Stimulated activated CD4-positive, alpha-beta T cell treated with anti-CD3 and anti-CD28 coated beads, TNF-alpha, amount 100 ng/mL, for 24 hours (primary cell): ENCODE measurements at regions not wholly inside any gene's neighbourhood (a gene's known extent, or its start where the extent isn't known, plus 50 kb on each side); places are given as distances from the start of the nearest gene placed in this dataset.

Source experiments
- DNase-seq, 3 experiments: peaks; one replicate each; pipeline ENCODE4 v3.0.0-alpha.2; 2020; ENCODE audit warnings: low read depth in 3 of 3

- DNase-seq = no peak
These were observed 844.8 kb downstream of the MAT2B start for GRCh38 chr5:164350236-164350635.

GRCh38 chr5:164351245-164351834 lies 845.9 kb downstream of the MAT2B start:
- DNase-seq = no peak

GRCh38 chr5:164352695-164353094 lies 847.3 kb downstream of the MAT2B start:
- no peak for DNase-seq

DNA sequence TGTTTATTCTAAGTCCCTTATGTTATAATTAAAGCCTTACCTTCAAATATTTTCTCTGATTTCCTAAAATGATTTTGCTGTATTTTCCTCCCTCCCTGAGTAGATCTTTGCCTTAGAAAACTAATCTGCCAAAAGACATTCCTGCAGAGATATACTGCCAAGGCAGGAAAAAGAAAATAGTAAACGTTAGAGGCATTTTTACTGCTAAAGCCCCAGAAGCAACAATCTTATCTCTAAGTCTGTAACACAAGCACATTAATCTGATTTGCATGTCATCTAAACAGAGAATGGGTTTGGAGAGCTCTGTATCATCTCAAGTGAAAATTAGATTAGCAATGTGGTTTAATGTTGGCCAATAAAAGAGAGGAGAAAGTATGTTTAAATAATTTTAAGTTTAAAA lies 847.7 kb downstream of the MAT2B start:
- no peak for DNase-seq

DNA sequence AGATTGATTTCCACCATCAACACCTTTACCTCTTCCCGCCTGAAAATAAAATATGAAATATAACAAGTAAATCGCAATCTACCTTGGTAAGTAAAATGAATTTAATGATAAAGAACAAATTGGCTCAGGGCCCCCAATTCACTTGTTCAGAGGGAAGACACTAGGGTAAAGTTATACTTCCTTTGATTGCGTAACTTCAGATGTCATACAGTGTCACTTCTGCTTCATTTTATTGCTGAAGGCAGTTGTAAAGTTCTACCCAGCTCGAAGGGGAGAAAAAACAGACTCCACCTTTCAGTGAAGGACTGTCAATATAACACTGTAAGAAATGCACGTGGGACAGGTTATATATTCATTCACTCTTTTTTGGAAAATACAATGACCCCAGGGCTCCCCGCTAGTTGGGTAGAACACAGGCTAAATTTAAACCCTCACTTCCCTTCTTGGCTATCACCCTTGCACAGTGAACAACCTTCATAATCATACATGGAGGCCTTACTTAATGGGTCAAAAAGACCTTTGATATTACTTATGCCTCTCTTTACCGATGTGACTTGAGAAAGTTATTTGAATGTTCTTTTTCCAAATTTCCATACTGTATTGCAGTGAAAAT lies 848.8 kb downstream of the MAT2B start:
- no peak for DNase-seq

DNA sequence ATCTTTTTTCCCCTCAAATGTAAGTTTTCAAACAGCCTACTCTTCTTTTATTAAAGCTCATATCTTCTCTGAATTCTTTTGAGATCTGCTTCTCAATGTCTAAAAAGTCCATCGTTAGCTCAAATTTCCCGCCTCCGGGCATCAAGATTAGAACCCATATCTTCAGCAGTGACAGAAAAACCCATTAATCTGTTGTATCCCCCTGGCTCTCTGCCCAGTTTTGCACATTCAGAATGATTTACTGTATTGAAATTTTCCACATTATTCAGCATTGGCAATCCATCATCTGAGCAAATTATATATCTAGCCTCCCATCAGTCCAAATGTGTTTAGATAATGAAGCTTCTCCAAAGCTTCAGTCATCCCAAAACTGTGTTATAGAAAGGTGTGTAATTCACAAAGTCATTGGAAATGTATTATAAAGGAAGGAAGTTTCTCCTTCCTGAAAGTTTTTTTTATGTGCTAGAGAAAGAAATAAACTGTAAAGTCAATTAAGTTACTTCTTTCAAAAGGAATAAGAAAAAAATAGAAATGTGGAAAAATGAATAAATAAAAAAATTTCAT lies 849.9 kb downstream of the MAT2B start:
- DNase-seq = no peak

GRCh38 chr5:164356790-164357189 lies 851.4 kb downstream of the MAT2B start:
- no peak for DNase-seq

- no peak for DNase-seq
These were observed 852.1 kb downstream of the MAT2B start for GRCh38 chr5:164357395-164358033.

- no peak for DNase-seq
These were observed 853.3 kb downstream of the MAT2B start for GRCh38 chr5:164358531-164359259.

DNA sequence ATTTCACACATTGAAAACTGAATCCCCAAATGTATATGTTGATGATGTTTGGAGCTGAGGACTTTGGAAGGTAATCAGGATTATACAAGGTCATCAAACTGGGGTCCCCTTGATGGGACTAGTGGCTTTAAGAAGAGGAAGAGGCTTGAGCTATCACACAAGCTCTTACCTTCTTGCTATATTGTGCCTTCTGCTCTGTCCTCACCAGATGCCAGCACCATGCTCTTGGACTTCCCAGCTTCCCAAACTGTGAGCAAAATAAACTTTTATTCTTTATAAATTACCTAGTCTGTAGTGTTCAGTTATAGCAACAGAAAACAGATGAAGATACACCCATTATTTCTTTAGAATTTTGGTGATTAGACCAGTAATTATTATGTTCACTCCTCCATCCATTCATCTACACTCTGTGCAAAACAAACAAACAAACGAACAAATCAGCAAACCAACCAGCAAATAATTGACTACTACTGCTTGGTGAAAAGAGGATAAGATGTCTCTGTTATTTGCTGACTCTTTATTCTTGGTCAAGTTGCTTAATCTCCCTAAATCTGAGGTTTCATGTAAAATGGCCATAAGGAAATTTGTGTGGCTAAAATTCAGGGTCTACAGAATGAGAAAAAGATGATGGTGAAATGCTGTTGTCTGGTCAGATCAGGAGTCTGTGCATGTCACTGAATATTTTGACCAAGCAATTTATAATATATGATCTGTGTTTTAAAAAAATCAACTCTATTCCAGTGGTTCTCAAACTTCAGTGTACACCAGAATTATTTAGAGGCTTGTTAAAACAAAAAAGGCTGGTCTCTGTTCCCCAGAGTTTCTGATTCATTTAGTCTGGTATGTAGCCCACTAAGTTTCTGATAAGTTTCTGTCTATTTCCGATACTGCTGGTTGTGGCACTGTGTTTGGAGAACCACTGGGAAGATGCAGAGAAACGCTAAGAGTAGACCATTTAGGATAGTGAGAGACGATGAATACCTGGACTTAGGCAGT lies 854.1 kb downstream of the MAT2B start:
- no peak for DNase-seq

- DNase-seq = no peak
These were observed 855.2 kb downstream of the MAT2B start for GRCh38 chr5:164360589-164360988.

DNA sequence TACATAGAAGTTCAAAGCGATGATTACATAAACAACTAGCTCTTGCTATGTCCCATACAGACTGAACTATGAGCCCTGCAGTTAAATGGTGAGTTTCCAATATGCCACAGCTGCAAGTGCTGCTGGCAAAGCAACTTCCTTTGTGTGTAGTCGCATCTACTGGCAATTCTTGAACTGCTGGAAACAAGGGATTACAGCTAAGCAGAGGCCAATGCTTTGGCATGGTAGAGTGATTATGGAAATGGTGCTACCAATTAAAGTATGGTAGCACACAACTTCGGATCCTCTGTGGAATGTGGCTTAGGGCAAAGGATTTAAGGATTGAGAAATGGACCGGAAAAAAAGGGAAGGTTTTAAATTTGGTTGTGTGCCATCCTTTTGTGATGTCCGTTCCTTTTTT lies 856.6 kb downstream of the MAT2B start:
- DNase-seq = no peak

DNA sequence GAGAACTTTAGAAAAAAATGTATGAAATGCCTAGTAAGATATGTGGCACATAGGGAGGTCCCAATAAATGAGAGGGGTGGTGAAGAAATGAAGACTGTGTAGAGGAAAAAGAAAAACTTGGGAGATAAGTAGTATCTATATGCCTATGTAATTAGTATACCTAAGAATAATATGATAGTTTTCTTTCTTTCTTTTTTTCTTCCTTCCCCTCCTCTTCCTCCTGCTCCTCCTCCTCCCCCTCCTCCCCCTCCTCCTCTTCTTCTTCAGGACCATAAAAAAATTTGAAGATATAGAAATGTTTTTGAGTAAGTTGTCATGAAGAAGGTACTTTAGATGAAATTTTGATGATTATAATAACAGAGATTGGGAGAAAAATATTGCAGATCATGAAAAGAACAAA lies 857.4 kb downstream of the MAT2B start:
- DNase-seq = no peak

DNA sequence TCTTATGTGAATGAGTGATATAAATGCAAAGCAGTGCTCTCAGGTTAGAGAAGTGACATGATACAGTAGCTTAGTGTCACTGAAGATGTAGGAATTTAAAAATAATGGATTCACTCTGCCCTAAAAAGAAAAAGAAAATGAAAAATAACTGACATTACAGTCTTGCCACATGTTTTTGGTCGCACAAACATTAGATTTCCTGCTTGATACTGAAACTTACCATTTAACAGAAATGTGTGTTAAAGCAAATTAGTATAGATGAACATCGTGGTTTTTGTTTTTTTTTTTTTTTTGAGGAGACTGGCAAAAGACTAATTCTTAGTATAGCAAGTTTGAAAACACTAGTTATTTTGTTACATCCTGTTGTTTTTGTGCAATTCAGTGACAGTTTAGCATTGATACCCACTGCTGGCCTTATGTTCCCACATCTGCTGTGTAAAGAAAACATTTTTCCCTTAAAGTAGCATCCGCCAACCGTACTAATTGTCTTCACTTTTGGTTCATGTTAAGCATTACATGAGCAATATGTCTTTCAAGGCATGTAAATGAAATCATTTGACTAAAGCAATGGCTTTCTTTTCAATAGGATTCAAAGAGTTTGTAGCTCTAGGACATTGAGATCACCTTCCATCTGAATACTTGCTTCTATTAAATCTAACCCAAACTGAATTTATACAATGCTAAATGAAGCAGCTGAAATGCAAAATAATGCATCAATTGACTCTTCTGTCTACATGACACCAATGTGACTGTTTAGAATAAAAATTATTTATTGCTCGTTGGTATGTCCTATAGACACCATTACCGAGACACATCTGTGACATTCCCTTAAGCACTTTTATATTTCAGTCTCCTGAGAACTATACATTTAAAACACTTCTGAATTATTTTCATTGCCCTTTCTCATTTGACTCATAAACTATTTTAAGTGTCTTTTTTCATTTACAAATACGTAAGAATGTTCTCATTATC lies 859.1 kb downstream of the MAT2B start:
- DNase-seq = no peak

DNA sequence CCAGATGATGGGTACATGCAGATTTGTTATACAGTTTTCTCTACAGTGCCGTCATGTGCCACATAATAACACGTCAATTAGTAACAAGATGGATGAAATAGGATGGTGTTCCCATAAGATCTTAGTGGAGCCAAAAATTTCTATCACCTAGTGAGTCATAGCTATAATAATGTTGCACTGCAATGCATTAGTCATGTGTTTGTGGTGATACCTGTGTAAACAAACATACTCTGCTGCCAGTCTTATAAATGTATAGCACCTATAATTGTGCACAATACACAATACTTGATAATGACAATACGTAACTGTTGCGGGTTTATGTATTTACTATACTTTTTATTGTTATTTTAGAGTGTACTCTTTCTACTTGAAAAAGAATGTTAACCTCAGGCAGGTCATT lies 865.4 kb downstream of the MAT2B start:
- no peak for DNase-seq

- no peak for DNase-seq
These were observed 867.5 kb downstream of the MAT2B start for GRCh38 chr5:164372892-164373291.

GRCh38 chr5:164373876-164374275 lies 868.5 kb downstream of the MAT2B start:
- DNase-seq = no peak

GRCh38 chr5:164375051-164375450 lies 869.6 kb downstream of the MAT2B start:
- no peak for DNase-seq

- DNase-seq = no peak
These were observed 871.4 kb downstream of the MAT2B start for GRCh38 chr5:164376843-164377242.

- DNase-seq = no peak
These were observed 872.3 kb downstream of the MAT2B start for GRCh38 chr5:164377746-164378145.
